K562 (cell line): ENCODE measurements at regions not wholly inside any gene's neighbourhood (a gene's known extent, or its start where the extent isn't known, plus 50 kb on each side); places are given as distances from the start of the nearest gene placed in this dataset.

Source experiments
- ATAC-seq: fragments of 200-7000 bp; cut with Tn5 transposase; 3 replicates; pipeline ENCODE4 v1.9.1; 2020; ENCODE audit warnings: moderate library complexity
- BruUV-seq: library from RNA; stranded (reverse); fragments of 400-500 nt; replicated peaks from 2 replicates; lab custom pipeline; 2021; lab: Mats Ljungman, UMichigan
- CTCF ChIA-PET: fragments of 300-600 bp; formaldehyde crosslinking; extraction: SDS; loops from one replicate; lab custom pipeline; 2021; ENCODE audit warnings: low intra/inter-chr PET ratio; lab: Yijun Ruan, JAX
- POLR2A ChIA-PET: fragments of 300-600, 350-650 bp; sonication (Branson Sonifier 250); formaldehyde crosslinking; extraction: SDS; loops from one replicate; lab custom pipeline; 2021; ENCODE audit warnings: antibody characterized with exemption, inconsistent platforms; lab: Yijun Ruan, JAX
- DNase-seq, 4 experiments: peaks; one replicate each; pipeline versions ENCODE4 v3.0.0 to v3.0.0-alpha.2; 2011 to 2018; ENCODE audit warnings: low spot score in 3 of 4, mixed read lengths in 3 of 4; ENCODE audit errors: extremely low read depth in 1 of 4
- FAIRE-seq: peaks from 2 replicates; lab custom pipeline; 2011; peaks lifted over from hg19 to GRCh38; lab: Jason Lieb, UNC
- H2AFZ ChIP-seq: 2 replicates; pipeline ENCODE4 v1.6.0; 2011; ENCODE audit warnings: low read depth, low read length, control low read depth, inconsistent platforms
- H3K27ac ChIP-seq: fragments of 200-600 bp; 3 replicates; pipeline ENCODE4 v1.8.0; 2011; ENCODE audit warnings: low read depth, mild to moderate bottlenecking, control low read depth, inconsistent platforms, low read length, moderate library complexity, mixed read lengths; ENCODE audit errors: extremely low read depth
- H3K27me3 ChIP-seq, 2 experiments: fragments of 300-600 bp in 1 of 2; 2 replicates in 1 of 2; 3 replicates in 1 of 2; pipeline versions ENCODE4 v1.6.0 to v1.8.0; 2011; ENCODE audit warnings: inconsistent platforms in 2 of 2, low read length in 2 of 2, mild to moderate bottlenecking in 1 of 2, mixed read lengths in 1 of 2, moderate library complexity in 1 of 2; ENCODE audit not compliant: control insufficient read depth in 2 of 2, insufficient read depth in 2 of 2
- H3K36me3 ChIP-seq: fragments of 300-600 bp; 3 replicates; pipeline ENCODE4 v1.8.0; 2011; ENCODE audit warnings: mild to moderate bottlenecking, low read length, inconsistent platforms; ENCODE audit not compliant: control insufficient read depth, insufficient read depth
- H3K4me1 ChIP-seq, 2 experiments: fragments of 200-600 bp in 1 of 2; replicated peaks in 1 of 2; 2 replicates in 1 of 2; 3 replicates in 1 of 2; pipeline versions ENCODE4 v1.5.1 to v1.8.0; 2011; ENCODE audit warnings: inconsistent platforms in 2 of 2, low read length in 2 of 2, mild to moderate bottlenecking in 1 of 2, mixed read lengths in 1 of 2, moderate library complexity in 1 of 2; ENCODE audit not compliant: control insufficient read depth in 2 of 2, insufficient read depth in 2 of 2
- H3K4me2 ChIP-seq: 2 replicates; pipeline ENCODE4 v1.6.1; 2011; ENCODE audit warnings: low read length, control low read depth, inconsistent platforms, mixed read lengths; ENCODE audit not compliant: insufficient read depth
- H3K4me3 ChIP-seq: fragments of 200-600 bp; sonication (generic), shearing (Covaris generic); 2 replicates; pipeline ENCODE4 v1.5.1; 2016; ENCODE audit warnings: control low read depth, inconsistent platforms
- H3K79me2 ChIP-seq: fragments of 200-600 bp; 3 replicates; pipeline ENCODE4 v1.8.0; 2011; ENCODE audit warnings: low read length, inconsistent platforms; ENCODE audit not compliant: control insufficient read depth, insufficient read depth
- H3K9ac ChIP-seq, 2 experiments: 2 replicates each; pipeline versions ENCODE4 v1.6.0 to v1.6.1; 2011; ENCODE audit warnings: low read depth in 2 of 2, low read length in 2 of 2, control low read depth in 1 of 2, inconsistent platforms in 1 of 2, mild to moderate bottlenecking in 1 of 2, mixed read lengths in 1 of 2; ENCODE audit not compliant: insufficient read depth in 1 of 2
- H3K9me1 ChIP-seq: one replicate; pipeline ENCODE4 v1.6.0; 2011; ENCODE audit warnings: inconsistent platforms, mild to moderate bottlenecking, low read length, moderate library complexity; ENCODE audit not compliant: control insufficient read depth, insufficient read depth
- H3K9me3 ChIP-seq: replicated peaks from 2 replicates; pipeline ENCODE4 v1.5.1; 2011; ENCODE audit warnings: low read depth, low read length, inconsistent platforms; ENCODE audit not compliant: control insufficient read depth, insufficient read depth
- H4K20me1 ChIP-seq: replicated peaks from 2 replicates; pipeline ENCODE4 v1.6.1; 2011; ENCODE audit warnings: low read length, inconsistent platforms, mixed read lengths; ENCODE audit not compliant: control insufficient read depth, insufficient read depth
- BRCA1 ChIP-seq, 2 experiments: fragments of 450-650 bp in 1 of 2; sonication (generic) in 1 of 2; formaldehyde crosslinking in 1 of 2; IDR thresholded peaks; 2 replicates each; pipeline versions ENCODE4 v1.5.0 to v1.6.1; 2017 to 2020; ENCODE audit warnings: mild to moderate bottlenecking in 1 of 2, missing genetic modification reagents in 1 of 2
- CREB1 ChIP-seq, 2 experiments: sonication (generic) in 1 of 2; formaldehyde crosslinking in 1 of 2; IDR thresholded peaks; 2 replicates each; pipeline versions ENCODE4 v1.6.1 to v1.8.0; 2012 to 2022; ENCODE audit warnings: inconsistent platforms in 1 of 2, mild to moderate bottlenecking in 1 of 2, missing genetic modification reagents in 1 of 2, moderate library complexity in 1 of 2
- DPF2 ChIP-seq: fragments of 450-650 bp; IDR thresholded peaks from 2 replicates; pipeline ENCODE4 v1.6.1; 2016
- FIP1L1 ChIP-seq: fragments of 200-400 bp; formaldehyde crosslinking; IDR thresholded peaks from 2 replicates; pipeline ENCODE4 v1.6.1; 2018; ENCODE audit warnings: mild to moderate bottlenecking, low read depth, low read length; ENCODE audit not compliant: poor library complexity, severe bottlenecking
- MTA1 ChIP-seq: fragments of 450-650 bp; IDR thresholded peaks from 2 replicates; pipeline ENCODE4 v1.6.1; 2017; ENCODE audit warnings: borderline replicate concordance
- SIX5 ChIP-seq, 2 experiments: IDR thresholded peaks; 2 replicates each; pipeline ENCODE4 v1.6.1; 2011; ENCODE audit warnings: low read length in 2 of 2, borderline replicate concordance in 1 of 2, low read depth in 1 of 2, mild to moderate bottlenecking in 1 of 2, moderate library complexity in 1 of 2; ENCODE audit not compliant: insufficient read depth in 1 of 2
- SREBF2 ChIP-seq: sonication (generic); formaldehyde crosslinking; IDR thresholded peaks from 2 replicates; pipeline ENCODE4 v1.4.0; 2020; ENCODE audit warnings: mild to moderate bottlenecking, missing genetic modification reagents
- ZBTB17 ChIP-seq: fragments of 450-650 bp; formaldehyde crosslinking; IDR thresholded peaks from 2 replicates; pipeline ENCODE4 v1.4.0; 2020; ENCODE audit warnings: mild to moderate bottlenecking
- ZNF224 ChIP-seq: sonication (generic); formaldehyde crosslinking; IDR thresholded peaks from 2 replicates; pipeline ENCODE4 v1.8.0; 2022; ENCODE audit warnings: mild to moderate bottlenecking, missing genetic modification reagents
- WGBS: fragments of 100-300 bp; shearing (Covaris generic); methylation state at CpG from one replicate; pipeline ENCODE4 v1.1.6; 2016; ENCODE audit warnings: low coverage, mixed read lengths; ENCODE audit not compliant: insufficient coverage; ENCODE audit errors: missing lambda C conversion rate; 5-methylcytosine and 5-hydroxymethylcytosine counted together
- in situ Hi-C: fragments of 300-500 bp; cut with MboI; formaldehyde crosslinking; loops from 4 replicates; pipeline ENCODE4 v1.15.0; 2018; ENCODE audit warnings: inconsistent platforms, mixed read lengths
- intact Hi-C: fragments of 100-400 bp; cut with micrococcal nuclease; formaldehyde crosslinking; loops from 2 replicates; pipeline ENCODE4 v1.14.2; 2022

DNA sequence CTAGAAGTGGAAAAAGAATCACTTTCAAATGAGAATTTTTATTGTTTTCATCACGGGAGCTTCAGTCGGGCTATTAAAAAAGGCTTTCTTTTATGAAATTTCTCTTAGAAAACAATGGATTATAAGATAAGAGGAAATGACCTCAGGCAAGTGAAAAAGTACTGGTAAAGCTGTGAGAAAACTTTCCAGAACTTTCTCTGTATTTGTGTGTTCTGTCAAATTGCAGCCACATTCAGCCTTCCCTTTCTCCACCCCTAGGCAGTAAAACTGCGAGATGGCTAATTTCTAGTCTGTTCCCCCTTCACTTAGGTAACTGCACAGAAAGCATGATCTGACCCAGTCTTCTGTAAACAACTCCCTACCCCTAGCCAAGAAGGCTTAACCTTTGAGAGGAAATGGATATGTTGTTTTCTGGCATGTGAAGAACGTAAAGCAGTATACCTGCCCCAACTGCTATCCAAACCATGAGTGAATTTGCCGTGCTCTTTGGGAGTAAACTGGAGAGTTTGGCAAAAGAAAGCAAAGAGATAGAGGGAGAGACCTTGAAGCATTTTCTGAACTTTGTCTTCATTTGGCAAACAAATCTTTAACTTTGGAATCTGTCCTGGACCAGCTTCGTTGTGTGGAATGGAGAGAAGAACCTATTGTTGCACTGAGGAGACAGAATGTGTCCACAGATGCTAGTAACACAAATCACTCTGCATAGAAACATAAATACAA, 105.4 kb downstream of the ETAA1 start:
- intact Hi-C loops = no loop called here
- no peak overlapping the region for H3K4me2 ChIP-seq
- H2AFZ ChIP-seq = no peak overlapping the region
- H3K9ac ChIP-seq = no peak overlapping the region
- POLR2A ChIA-PET = interaction anchor here (0.6 kb wide), 1 partner anchor 484 kb away, joined by 3 read pairs; no protein-coding TSS in a partner anchor
- H3K4me1 ChIP-seq = no peaks in the 10 kb centered on the region
- H3K36me3 ChIP-seq = no peaks in the 10 kb centered on the region
- WGBS = 0% methylated on average over 6 of the region's 6 CpGs
- no peak for ATAC-seq
- H3K9me1 ChIP-seq = no peaks in the 10 kb centered on the region
- CTCF ChIA-PET = interaction anchor here (0.5 kb wide), 1 partner anchor 148 kb away, joined by 3 read pairs; no protein-coding TSS in a partner anchor
- in situ Hi-C loops = no loop called here
- no peak for FAIRE-seq
- H3K27me3 ChIP-seq = no peaks in the 10 kb centered on the region
- H3K79me2 ChIP-seq = no peaks in the 10 kb centered on the region
- BruUV-seq = no TSS peak
- no peaks in the 10 kb centered on the region for H3K9me3 ChIP-seq
- no peaks in the 10 kb centered on the region for H4K20me1 ChIP-seq
- no peak for TF ChIP-seq FIP1L1
- TF ChIP-seq ZNF224 (CRISPR knock-in tag) = no peak
- no peak for TF ChIP-seq CREB1 (IDR thresholded peaks at IDR 0.05)
- no peak for TF ChIP-seq CREB1 (CRISPR knock-in tag; IDR thresholded peaks at IDR 0.05)
- no peak for TF ChIP-seq ZBTB17 (CRISPR knock-in tag)
- no peak for TF ChIP-seq DPF2
- no peak for TF ChIP-seq SREBF2 (CRISPR knock-in tag)
- no peak for TF ChIP-seq BRCA1 (IDR thresholded peaks at IDR 0.05)
- no peak for TF ChIP-seq BRCA1 (CRISPR knock-in tag; IDR thresholded peaks at IDR 0.05)
- TF ChIP-seq SIX5 (IDR thresholded peaks at IDR 0.05; ENCODE audit: borderline replicate concordance in 1 of 2, insufficient read depth in 1 of 2, low read depth in 1 of 2, low read length in 2 of 2) = no peak
- TF ChIP-seq MTA1 = no peak
- no peak overlapping the region for H3K27ac ChIP-seq
- H3K4me3 ChIP-seq = no peak overlapping the region
- no peak for DNase-seq
